K562 (cell line): ENCODE measurements at regions not wholly inside any gene's neighbourhood (a gene's known extent, or its start where the extent isn't known, plus 50 kb on each side); places are given as distances from the start of the nearest gene placed in this dataset.

ENCODE experiments used
- ATAC-seq: fragments of 200-7000 bp; cut with Tn5 transposase; 3 replicates; pipeline ENCODE4 v1.9.1; 2020; ENCODE audit warnings: moderate library complexity
- BruUV-seq: library from RNA; stranded (reverse); fragments of 400-500 nt; replicated peaks from 2 replicates; lab custom pipeline; 2021; lab: Mats Ljungman, UMichigan
- CTCF ChIA-PET: fragments of 300-600 bp; formaldehyde crosslinking; extraction: SDS; loops from one replicate; lab custom pipeline; 2021; ENCODE audit warnings: low intra/inter-chr PET ratio; lab: Yijun Ruan, JAX
- POLR2A ChIA-PET: fragments of 300-600, 350-650 bp; sonication (Branson Sonifier 250); formaldehyde crosslinking; extraction: SDS; loops from one replicate; lab custom pipeline; 2021; ENCODE audit warnings: antibody characterized with exemption, inconsistent platforms; lab: Yijun Ruan, JAX
- DNase-seq, 4 experiments: peaks; one replicate each; pipeline versions ENCODE4 v3.0.0 to v3.0.0-alpha.2; 2011 to 2018; ENCODE audit warnings: low spot score in 3 of 4, mixed read lengths in 3 of 4; ENCODE audit errors: extremely low read depth in 1 of 4
- FAIRE-seq: peaks from 2 replicates; lab custom pipeline; 2011; peaks lifted over from hg19 to GRCh38; lab: Jason Lieb, UNC
- H2AFZ ChIP-seq: 2 replicates; pipeline ENCODE4 v1.6.0; 2011; ENCODE audit warnings: low read depth, low read length, control low read depth, inconsistent platforms
- H3K27ac ChIP-seq: fragments of 200-600 bp; 3 replicates; pipeline ENCODE4 v1.8.0; 2011; ENCODE audit warnings: low read depth, mild to moderate bottlenecking, control low read depth, inconsistent platforms, low read length, moderate library complexity, mixed read lengths; ENCODE audit errors: extremely low read depth
- H3K27me3 ChIP-seq, 2 experiments: fragments of 300-600 bp in 1 of 2; 2 replicates in 1 of 2; 3 replicates in 1 of 2; pipeline versions ENCODE4 v1.6.0 to v1.8.0; 2011; ENCODE audit warnings: inconsistent platforms in 2 of 2, low read length in 2 of 2, mild to moderate bottlenecking in 1 of 2, mixed read lengths in 1 of 2, moderate library complexity in 1 of 2; ENCODE audit not compliant: control insufficient read depth in 2 of 2, insufficient read depth in 2 of 2
- H3K36me3 ChIP-seq: fragments of 300-600 bp; 3 replicates; pipeline ENCODE4 v1.8.0; 2011; ENCODE audit warnings: mild to moderate bottlenecking, low read length, inconsistent platforms; ENCODE audit not compliant: control insufficient read depth, insufficient read depth
- H3K4me1 ChIP-seq, 2 experiments: fragments of 200-600 bp in 1 of 2; replicated peaks in 1 of 2; 2 replicates in 1 of 2; 3 replicates in 1 of 2; pipeline versions ENCODE4 v1.5.1 to v1.8.0; 2011; ENCODE audit warnings: inconsistent platforms in 2 of 2, low read length in 2 of 2, mild to moderate bottlenecking in 1 of 2, mixed read lengths in 1 of 2, moderate library complexity in 1 of 2; ENCODE audit not compliant: control insufficient read depth in 2 of 2, insufficient read depth in 2 of 2
- H3K4me2 ChIP-seq: 2 replicates; pipeline ENCODE4 v1.6.1; 2011; ENCODE audit warnings: low read length, control low read depth, inconsistent platforms, mixed read lengths; ENCODE audit not compliant: insufficient read depth
- H3K4me3 ChIP-seq: fragments of 200-600 bp; sonication (generic), shearing (Covaris generic); 2 replicates; pipeline ENCODE4 v1.5.1; 2016; ENCODE audit warnings: control low read depth, inconsistent platforms
- H3K79me2 ChIP-seq: fragments of 200-600 bp; 3 replicates; pipeline ENCODE4 v1.8.0; 2011; ENCODE audit warnings: low read length, inconsistent platforms; ENCODE audit not compliant: control insufficient read depth, insufficient read depth
- H3K9ac ChIP-seq, 2 experiments: 2 replicates each; pipeline versions ENCODE4 v1.6.0 to v1.6.1; 2011; ENCODE audit warnings: low read depth in 2 of 2, low read length in 2 of 2, control low read depth in 1 of 2, inconsistent platforms in 1 of 2, mild to moderate bottlenecking in 1 of 2, mixed read lengths in 1 of 2; ENCODE audit not compliant: insufficient read depth in 1 of 2
- H3K9me1 ChIP-seq: one replicate; pipeline ENCODE4 v1.6.0; 2011; ENCODE audit warnings: inconsistent platforms, mild to moderate bottlenecking, low read length, moderate library complexity; ENCODE audit not compliant: control insufficient read depth, insufficient read depth
- H3K9me3 ChIP-seq: replicated peaks from 2 replicates; pipeline ENCODE4 v1.5.1; 2011; ENCODE audit warnings: low read depth, low read length, inconsistent platforms; ENCODE audit not compliant: control insufficient read depth, insufficient read depth
- H4K20me1 ChIP-seq: replicated peaks from 2 replicates; pipeline ENCODE4 v1.6.1; 2011; ENCODE audit warnings: low read length, inconsistent platforms, mixed read lengths; ENCODE audit not compliant: control insufficient read depth, insufficient read depth
- FOXK1 ChIP-seq: sonication (generic); formaldehyde crosslinking; IDR thresholded peaks from 2 replicates; pipeline ENCODE4 v1.8.0; 2022; ENCODE audit warnings: missing genetic modification reagents, mild to moderate bottlenecking, borderline replicate concordance
- MAFF ChIP-seq: IDR thresholded peaks from 2 replicates; pipeline ENCODE4 v1.6.1; 2012; ENCODE audit warnings: low read length, improper control_type of control experiment
- MBD2 ChIP-seq: sonication (generic); IDR thresholded peaks from 2 replicates; pipeline ENCODE4 v1.6.1; 2016; ENCODE audit warnings: low read depth, borderline replicate concordance
- WHSC1 ChIP-seq: IDR thresholded peaks from one replicate; pipeline ENCODE4 v1.6.1; 2012; ENCODE audit warnings: low read length, control low read depth, inconsistent platforms
- ZFPM2 ChIP-seq: fragments of 250-450 bp; sonication (Bioruptor Pico); IDR thresholded peaks from 2 replicates; pipeline ENCODE4 v1.5.1; 2022; ENCODE audit warnings: mild to moderate bottlenecking
- ZNF584 ChIP-seq: fragments of 200-800 bp; sonication (Bioruptor generic); IDR thresholded peaks from 2 replicates; pipeline ENCODE4 v1.6.1; 2016; ENCODE audit warnings: low read depth, mild to moderate bottlenecking, missing genetic modification characterization, missing compliant biosample characterization
- ZNF766 ChIP-seq: fragments of 200-800 bp; sonication (Bioruptor generic); conservative IDR thresholded peaks from 2 replicates; pipeline ENCODE4 v1.6.1; 2016; ENCODE audit warnings: missing genetic modification characterization, missing compliant biosample characterization
- WGBS: fragments of 100-300 bp; shearing (Covaris generic); methylation state at CpG from one replicate; pipeline ENCODE4 v1.1.6; 2016; ENCODE audit warnings: low coverage, mixed read lengths; ENCODE audit not compliant: insufficient coverage; ENCODE audit errors: missing lambda C conversion rate; 5-methylcytosine and 5-hydroxymethylcytosine counted together
- in situ Hi-C: fragments of 300-500 bp; cut with MboI; formaldehyde crosslinking; loops from 4 replicates; pipeline ENCODE4 v1.15.0; 2018; ENCODE audit warnings: inconsistent platforms, mixed read lengths
- intact Hi-C: fragments of 100-400 bp; cut with micrococcal nuclease; formaldehyde crosslinking; loops from 2 replicates; pipeline ENCODE4 v1.14.2; 2022
- TF ChIP-seq, protein P1 (sequence below): sonication (generic); formaldehyde crosslinking; IDR thresholded peaks from 2 replicates; pipeline ENCODE4 v1.8.0; 2022; ENCODE audit warnings: missing genetic modification reagents, mild to moderate bottlenecking, borderline replicate concordance
- TF ChIP-seq, protein P2 (sequence below): fragments of 250-450 bp; sonication (Bioruptor Pico); IDR thresholded peaks from 2 replicates; pipeline ENCODE4 v1.4.0; 2020
- TF ChIP-seq, protein P3 (sequence below): fragments of 450-650 bp; IDR thresholded peaks from 2 replicates; pipeline ENCODE4 v1.6.1; 2016; ENCODE audit warnings: missing biosample characterization, missing genetic modification characterization
- TF ChIP-seq, protein P4 (sequence below), 2 experiments: fragments of 450-650 bp; conservative IDR thresholded peaks; 2 replicates each; pipeline ENCODE4 v1.6.1; 2017; ENCODE audit warnings: mild to moderate bottlenecking in 2 of 2, moderate library complexity in 2 of 2
- TF ChIP-seq, protein P5 (sequence below): fragments of 250-450 bp; sonication (Bioruptor Pico); IDR thresholded peaks from 2 replicates; pipeline ENCODE4 v1.6.1; 2021; ENCODE audit warnings: mild to moderate bottlenecking
- TF ChIP-seq, protein P6 (sequence below), 3 experiments: fragments of 200-800 bp in 1 of 3; sonication (Bioruptor generic) in 1 of 3; sonication (generic) in 1 of 3; formaldehyde crosslinking in 1 of 3; IDR thresholded peaks; 2 replicates each; pipeline versions ENCODE4 v1.6.1 to v1.8.0; 2016 to 2022; ENCODE audit warnings: mild to moderate bottlenecking in 2 of 3, missing compliant biosample characterization in 2 of 3, missing genetic modification characterization in 2 of 3, missing genetic modification reagents in 1 of 3

DNA sequence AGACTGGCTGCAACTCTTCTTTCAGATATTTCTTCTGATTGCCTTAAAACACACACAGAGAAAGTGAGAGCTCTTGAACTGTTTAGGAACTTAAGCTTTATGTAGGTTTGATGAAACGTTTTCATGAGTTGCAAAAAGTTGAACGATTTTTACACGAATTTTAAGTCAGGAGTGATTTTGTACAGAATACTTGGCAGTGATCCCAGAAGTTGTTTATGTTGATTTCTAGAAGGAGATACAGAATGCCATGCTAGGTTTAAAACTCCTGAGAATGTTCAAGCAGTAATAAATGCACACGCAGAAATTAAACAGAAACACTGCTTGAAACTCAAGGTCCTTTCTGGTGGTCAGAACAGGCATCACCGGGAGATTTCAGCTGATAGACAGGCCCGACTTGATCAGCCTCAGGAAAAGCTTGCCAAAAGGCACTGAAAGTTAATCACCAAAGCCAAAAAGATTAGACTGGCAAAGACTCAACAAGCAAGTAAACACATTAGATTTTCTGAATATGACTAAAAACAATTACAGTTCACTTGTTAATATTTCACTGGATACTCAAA, 123.1 kb downstream of the SOCS6 start:
- intact Hi-C loops: no loop called here
- Histone ChIP-seq H3K9me3 (no peaks in the 10 kb centered on the region), H3K4me2 (no peak overlapping the region), H3K79me2 (no peaks in the 10 kb centered on the region), H3K9ac (no peak overlapping the region), H2AFZ (no peak overlapping the region), H3K27me3 (no peaks in the 10 kb centered on the region), H3K27ac (no peak overlapping the region), H3K9me1 (no peaks in the 10 kb centered on the region), H3K36me3 (no peaks in the 10 kb centered on the region), H3K4me3 (no peak overlapping the region), H4K20me1 (no peaks in the 10 kb centered on the region), H3K4me1 (no peaks in the 10 kb centered on the region)
- POLR2A ChIA-PET: interaction anchor here (0.7 kb wide), 1 partner anchor 36 kb away, joined by 3 read pairs; no protein-coding TSS in a partner anchor
- 3% methylated on average over 6 of the region's 6 CpGs for WGBS
- no TSS peak for BruUV-seq
- FAIRE-seq (no peak), DNase-seq (no peak), ATAC-seq (no peak)
- in situ Hi-C loops: no loop called here
- CTCF ChIA-PET: no interaction called here
- TF ChIP-seq, protein P1, sequence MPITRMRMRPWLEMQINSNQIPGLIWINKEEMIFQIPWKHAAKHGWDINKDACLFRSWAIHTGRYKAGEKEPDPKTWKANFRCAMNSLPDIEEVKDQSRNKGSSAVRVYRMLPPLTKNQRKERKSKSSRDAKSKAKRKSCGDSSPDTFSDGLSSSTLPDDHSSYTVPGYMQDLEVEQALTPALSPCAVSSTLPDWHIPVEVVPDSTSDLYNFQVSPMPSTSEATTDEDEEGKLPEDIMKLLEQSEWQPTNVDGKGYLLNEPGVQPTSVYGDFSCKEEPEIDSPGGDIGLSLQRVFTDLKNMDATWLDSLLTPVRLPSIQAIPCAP (CRISPR knock-in tag): no peak
- TF ChIP-seq, protein P2, sequence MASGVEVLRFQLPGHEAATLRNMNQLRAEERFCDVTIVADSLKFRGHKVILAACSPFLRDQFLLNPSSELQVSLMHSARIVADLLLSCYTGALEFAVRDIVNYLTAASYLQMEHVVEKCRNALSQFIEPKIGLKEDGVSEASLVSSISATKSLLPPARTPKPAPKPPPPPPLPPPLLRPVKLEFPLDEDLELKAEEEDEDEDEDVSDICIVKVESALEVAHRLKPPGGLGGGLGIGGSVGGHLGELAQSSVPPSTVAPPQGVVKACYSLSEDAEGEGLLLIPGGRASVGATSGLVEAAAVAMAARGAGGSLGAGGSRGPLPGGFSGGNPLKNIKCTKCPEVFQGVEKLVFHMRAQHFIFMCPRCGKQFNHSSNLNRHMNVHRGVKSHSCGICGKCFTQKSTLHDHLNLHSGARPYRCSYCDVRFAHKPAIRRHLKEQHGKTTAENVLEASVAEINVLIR (CRISPR knock-in tag): no peak
- TF ChIP-seq, protein P3, sequence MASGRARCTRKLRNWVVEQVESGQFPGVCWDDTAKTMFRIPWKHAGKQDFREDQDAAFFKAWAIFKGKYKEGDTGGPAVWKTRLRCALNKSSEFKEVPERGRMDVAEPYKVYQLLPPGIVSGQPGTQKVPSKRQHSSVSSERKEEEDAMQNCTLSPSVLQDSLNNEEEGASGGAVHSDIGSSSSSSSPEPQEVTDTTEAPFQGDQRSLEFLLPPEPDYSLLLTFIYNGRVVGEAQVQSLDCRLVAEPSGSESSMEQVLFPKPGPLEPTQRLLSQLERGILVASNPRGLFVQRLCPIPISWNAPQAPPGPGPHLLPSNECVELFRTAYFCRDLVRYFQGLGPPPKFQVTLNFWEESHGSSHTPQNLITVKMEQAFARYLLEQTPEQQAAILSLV (tag): no peak
- TF ChIP-seq MAFF (no peak), ZNF766 (CRISPR knock-in tag) (no peak), WHSC1 (no peak), FOXK1 (no peak), ZFPM2 (no peak), MBD2 (no peak), ZNF584 (CRISPR knock-in tag) (no peak)
- TF ChIP-seq, protein P4, sequence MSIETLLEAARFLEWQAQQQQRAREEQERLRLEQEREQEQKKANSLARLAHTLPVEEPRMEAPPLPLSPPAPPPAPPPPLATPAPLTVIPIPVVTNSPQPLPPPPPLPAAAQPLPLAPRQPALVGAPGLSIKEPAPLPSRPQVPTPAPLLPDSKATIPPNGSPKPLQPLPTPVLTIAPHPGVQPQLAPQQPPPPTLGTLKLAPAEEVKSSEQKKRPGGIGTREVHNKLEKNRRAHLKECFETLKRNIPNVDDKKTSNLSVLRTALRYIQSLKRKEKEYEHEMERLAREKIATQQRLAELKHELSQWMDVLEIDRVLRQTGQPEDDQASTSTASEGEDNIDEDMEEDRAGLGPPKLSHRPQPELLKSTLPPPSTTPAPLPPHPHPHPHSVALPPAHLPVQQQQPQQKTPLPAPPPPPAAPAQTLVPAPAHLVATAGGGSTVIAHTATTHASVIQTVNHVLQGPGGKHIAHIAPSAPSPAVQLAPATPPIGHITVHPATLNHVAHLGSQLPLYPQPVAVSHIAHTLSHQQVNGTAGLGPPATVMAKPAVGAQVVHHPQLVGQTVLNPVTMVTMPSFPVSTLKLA (conservative IDR thresholded peaks at IDR 0.05): no peak
- TF ChIP-seq, protein P5, sequence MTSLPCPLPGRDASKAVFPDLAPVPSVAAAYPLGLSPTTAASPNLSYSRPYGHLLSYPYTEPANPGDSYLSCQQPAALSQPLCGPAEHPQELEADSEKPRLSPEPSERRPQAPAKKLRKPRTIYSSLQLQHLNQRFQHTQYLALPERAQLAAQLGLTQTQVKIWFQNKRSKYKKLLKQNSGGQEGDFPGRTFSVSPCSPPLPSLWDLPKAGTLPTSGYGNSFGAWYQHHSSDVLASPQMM (CRISPR knock-in tag): no peak
- TF ChIP-seq, protein P6, sequence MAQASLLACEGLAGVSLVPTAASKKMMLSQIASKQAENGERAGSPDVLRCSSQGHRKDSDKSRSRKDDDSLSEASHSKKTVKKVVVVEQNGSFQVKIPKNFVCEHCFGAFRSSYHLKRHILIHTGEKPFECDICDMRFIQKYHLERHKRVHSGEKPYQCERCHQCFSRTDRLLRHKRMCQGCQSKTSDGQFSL (CRISPR knock-in tag; IDR thresholded peaks at IDR 0.05): no peak
- TF ChIP-seq, protein P6 (tag; IDR thresholded peaks at IDR 0.05): no peak
